ENCODE measurements at regions not wholly inside any gene's neighbourhood (a gene's known extent, or its start where the extent isn't known, plus 50 kb on each side); places are given as distances from the start of the nearest gene placed in this dataset.

DNA sequence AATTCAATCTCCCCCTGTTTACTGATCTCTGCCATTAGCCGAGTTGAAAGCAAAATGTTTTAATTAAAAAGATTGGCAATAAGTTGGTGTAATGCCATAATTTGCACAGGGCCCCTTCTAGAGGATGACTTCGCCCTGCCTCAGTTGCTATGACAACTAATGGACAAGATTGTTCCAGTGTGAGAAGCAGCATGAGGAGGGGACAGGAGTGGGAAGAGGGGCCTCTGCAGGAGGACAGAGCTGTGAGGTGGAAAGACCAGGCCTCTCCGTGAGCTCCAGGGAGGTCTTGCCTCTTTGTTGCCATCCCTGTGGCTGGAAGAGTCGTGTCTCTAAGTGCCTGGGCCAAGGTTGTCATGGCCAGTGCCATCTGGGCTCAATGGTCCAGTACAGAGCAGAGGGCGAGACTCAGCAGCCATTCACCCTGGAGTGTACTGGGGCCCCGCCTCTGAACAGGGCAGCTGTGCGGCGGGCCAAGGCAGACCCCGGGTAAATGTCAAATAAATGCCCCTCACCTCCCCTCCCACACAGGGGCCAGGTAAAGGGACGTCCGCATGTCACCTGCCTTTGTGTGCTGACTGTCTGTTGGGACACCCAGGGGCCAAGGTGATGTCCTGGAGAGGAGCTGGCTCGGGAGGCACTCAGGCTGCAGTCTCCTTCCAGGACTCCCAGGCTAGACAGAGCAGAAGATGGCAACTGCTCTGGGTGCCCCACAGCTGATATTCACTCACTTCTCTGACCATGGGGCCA, 97.0 kb upstream of the RET start:
- no peak for DNase-seq (ENCODE audit: low read depth)
- no peak overlapping the region for H3K4me3 ChIP-seq (ENCODE audit: low read depth, low read length)
- TF ChIP-seq, protein P1, sequence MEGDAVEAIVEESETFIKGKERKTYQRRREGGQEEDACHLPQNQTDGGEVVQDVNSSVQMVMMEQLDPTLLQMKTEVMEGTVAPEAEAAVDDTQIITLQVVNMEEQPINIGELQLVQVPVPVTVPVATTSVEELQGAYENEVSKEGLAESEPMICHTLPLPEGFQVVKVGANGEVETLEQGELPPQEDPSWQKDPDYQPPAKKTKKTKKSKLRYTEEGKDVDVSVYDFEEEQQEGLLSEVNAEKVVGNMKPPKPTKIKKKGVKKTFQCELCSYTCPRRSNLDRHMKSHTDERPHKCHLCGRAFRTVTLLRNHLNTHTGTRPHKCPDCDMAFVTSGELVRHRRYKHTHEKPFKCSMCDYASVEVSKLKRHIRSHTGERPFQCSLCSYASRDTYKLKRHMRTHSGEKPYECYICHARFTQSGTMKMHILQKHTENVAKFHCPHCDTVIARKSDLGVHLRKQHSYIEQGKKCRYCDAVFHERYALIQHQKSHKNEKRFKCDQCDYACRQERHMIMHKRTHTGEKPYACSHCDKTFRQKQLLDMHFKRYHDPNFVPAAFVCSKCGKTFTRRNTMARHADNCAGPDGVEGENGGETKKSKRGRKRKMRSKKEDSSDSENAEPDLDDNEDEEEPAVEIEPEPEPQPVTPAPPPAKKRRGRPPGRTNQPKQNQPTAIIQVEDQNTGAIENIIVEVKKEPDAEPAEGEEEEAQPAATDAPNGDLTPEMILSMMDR (IDR thresholded peaks at IDR 0.05; ENCODE audit: control insufficient read depth, extremely low read depth, insufficient read depth): no peak

DNA sequence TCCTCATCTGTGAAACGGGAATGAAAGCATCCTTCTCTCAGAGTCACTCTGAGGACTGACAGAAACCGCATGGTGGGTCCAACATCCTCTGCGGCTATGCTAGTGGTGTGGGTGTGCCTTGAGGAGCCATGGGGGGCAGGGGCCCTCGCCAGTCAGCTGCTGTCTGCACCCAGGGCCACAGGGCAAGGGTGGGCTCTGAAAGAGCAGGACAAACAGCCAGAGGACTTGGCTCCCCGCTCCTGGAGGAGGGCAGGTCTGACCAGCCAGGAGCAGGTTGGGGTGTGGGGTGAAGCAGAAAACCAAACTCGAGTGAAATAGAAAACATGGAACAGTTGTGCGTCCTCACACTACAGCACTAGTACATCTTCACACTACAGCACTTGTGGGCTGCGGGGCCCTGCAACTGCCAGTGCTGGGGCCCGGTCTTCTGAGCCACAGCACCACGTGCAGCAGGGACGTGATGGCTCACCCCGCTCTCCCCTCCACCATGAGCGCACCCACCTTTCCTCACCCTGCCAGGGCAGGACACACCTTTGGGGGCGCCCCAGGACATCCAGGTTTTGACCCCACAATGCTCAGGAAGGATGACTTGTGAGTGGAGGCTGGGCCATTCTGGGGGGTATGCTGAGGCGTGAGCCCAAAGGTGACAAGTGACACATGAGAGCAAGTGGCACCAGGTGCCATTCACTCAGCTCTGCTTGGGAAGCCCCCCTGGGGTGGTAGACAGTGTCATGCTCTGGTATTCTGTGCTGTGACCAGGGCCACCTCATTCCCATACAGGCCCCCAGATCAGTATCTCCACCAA, 96.1 kb upstream of the RET start:
- DNase-seq (ENCODE audit: low read depth): no peak
- TF ChIP-seq, protein P1 (IDR thresholded peaks at IDR 0.05; ENCODE audit: control insufficient read depth, extremely low read depth, insufficient read depth): no peak
- H3K4me3 ChIP-seq (ENCODE audit: low read depth, low read length): no peak overlapping the region

DNA sequence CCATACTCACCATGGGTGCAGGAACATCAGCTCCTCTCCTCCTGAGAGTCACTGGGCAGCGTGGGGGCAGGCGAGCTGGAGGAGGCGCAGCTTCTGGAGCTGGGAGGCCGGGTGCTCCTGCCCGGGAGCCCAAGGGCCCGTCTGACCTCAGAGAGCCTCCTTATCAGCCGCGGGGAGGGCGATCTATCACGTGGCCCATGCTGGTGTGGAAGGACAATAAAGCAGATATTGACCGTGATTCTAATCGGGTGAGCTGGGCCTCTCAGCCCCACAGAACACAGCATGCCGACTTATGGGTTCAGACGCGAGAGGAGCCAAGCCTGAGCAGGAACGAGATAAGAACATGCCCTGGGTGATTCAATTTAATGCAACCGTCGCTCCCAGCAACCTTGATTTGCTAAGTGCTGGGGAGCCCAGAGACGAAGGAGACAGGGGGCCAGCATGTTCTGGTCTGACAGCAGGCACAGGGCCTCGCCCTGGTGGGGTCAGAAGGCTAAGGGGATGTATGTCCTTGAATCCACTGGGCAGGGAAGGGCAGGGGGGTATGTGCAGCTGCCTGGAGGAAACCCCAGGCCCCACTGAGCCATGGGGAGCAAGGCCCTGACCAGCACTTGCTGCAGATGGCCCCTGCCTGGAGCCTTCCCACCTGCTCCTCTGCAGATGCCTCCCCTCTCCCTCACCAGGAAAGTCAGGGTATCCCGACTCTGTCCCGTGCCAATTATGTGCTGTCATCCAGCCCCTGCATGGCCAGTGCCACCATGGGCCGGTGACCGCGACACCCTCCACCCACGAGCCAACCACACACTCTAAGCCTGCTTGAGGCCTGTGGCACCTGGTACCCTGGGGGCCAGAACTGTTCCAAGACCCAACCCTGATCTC, 95.3 kb upstream of the RET start:
- TF ChIP-seq, protein P1 (IDR thresholded peaks at IDR 0.05; ENCODE audit: control insufficient read depth, extremely low read depth, insufficient read depth): no peak
- H3K4me3 ChIP-seq (ENCODE audit: low read depth, low read length): no peak overlapping the region
- no peak for DNase-seq (ENCODE audit: low read depth)

DNA sequence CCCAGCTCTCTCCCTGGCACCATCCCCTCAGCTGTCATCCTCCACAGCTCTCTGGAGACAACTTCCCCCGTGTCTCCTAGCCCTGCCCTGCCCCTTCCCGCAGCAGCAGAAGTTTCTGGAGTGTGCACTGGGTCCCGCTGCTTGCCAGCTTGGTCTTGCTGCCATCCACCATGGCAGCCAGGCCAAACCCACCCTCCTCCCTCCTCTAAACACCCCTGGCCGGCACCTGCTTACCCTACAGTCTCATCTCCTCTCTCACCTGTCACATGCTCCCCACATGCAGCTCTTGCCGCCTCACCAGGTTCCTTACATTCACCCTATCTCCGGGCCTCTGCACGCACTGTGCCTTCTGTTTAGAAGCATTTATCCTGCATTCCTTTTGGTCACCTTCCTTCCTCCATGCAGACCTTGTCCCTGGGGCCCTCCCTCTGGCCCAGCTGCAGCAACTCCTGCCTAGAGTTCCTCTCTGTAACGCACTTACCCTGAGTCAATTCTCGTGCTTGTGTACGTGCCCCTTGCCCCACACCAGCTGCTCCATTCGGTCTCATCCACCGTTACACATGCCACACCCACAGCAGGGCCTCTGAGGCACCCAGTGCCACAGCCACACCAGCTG, 93.9 kb upstream of the RET start:
- TF ChIP-seq, protein P1 (IDR thresholded peaks at IDR 0.05; ENCODE audit: control insufficient read depth, extremely low read depth, insufficient read depth): no peak
- DNase-seq (ENCODE audit: low read depth): no peak
- H3K4me3 ChIP-seq (ENCODE audit: low read depth, low read length): no peak overlapping the region

DNA sequence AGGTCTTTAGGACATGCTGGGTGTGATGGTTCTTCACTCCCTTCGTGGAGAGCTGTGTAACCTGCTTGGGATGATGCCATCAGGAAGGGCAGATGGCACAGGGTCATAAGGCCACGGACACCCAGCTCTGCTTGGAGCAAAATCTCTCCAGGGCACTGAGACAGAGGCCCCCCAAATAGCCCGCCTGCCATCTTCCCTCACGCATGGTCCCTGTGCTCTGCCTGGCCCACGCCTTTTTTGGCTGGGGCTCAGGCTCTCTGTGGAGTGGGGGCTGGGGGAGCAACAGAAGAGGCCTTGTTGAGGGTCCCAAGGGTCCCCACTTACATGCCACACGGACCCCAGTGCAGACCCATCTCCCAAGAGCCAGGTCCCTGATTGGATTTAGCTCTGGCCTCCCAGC, 93.3 kb upstream of the RET start:
- no peak for DNase-seq (ENCODE audit: low read depth)
- TF ChIP-seq, protein P1 (IDR thresholded peaks at IDR 0.05; ENCODE audit: control insufficient read depth, extremely low read depth, insufficient read depth): no peak
- H3K4me3 ChIP-seq (ENCODE audit: low read depth, low read length): no peak overlapping the region

DNA sequence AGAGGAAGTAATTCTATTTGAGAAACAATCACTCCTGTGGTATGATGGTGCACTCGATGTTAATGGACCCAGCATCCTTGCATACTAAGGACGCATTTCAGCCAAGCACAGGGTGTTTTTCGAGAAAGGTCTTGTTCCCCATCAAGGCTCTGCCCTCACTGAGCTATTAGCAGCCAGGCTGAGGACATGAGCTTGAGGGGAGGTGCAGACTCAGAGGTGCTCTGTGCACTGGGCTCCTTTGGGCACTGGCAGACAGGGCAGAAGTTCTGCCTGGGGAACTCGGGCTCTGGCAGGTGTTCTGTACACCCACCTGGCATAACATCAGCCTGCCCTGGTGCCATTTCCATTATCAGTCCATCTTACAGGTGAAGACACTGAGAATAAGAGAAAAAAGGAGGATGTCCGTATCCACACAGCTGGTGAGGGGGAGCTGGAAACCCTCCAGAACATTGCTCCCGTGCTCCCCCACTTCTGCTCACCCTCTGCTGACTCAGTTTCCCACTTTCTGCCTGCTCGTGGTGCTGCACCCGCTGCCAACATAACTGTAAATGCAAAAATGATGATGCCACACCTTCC, 92.7 kb upstream of the RET start:
- TF ChIP-seq, protein P1 (IDR thresholded peaks at IDR 0.05; ENCODE audit: control insufficient read depth, extremely low read depth, insufficient read depth): no peak
- DNase-seq (ENCODE audit: low read depth): no peak
- no peak overlapping the region for H3K4me3 ChIP-seq (ENCODE audit: low read depth, low read length)

Data from LNCaP clone FGC (cell line).